Activated T-helper 2 cell treated with anti-CD3 and anti-CD28 coated beads, Interferon-gamma antibody, Interleukin-2, Interleukin-4, amounts not matched to agents 10 μg/mL and 5 μg/mL and 100 μg/mL, durations not matched to agents 14 hours and 24 hours and 36 hours (primary cell): ENCODE measurements at regions not wholly inside any gene's neighbourhood (a gene's known extent, or its start where the extent isn't known, plus 50 kb on each side); places are given as distances from the start of the nearest gene placed in this dataset.

Source experiments
- DNase-seq: peaks from one replicate; pipeline ENCODE4 v3.0.0; 2021; ENCODE audit warnings: low spot score
- H3K27ac Mint-ChIP-seq: one replicate; pipeline ENCODE4 v1.8.0; 2021; ENCODE audit warnings: mixed read lengths
- H3K27me3 Mint-ChIP-seq: one replicate; pipeline ENCODE4 v1.8.0; 2021; ENCODE audit warnings: low read depth, mixed read lengths
- H3K36me3 Mint-ChIP-seq: one replicate; pipeline ENCODE4 v1.8.0; 2021; ENCODE audit warnings: low read depth, mixed read lengths
- H3K4me1 Mint-ChIP-seq: one replicate; pipeline ENCODE4 v1.8.0; 2021; ENCODE audit warnings: low read depth, mixed read lengths
- H3K4me3 Mint-ChIP-seq: one replicate; pipeline ENCODE4 v1.8.0; 2021; ENCODE audit warnings: low read depth, mild to moderate bottlenecking, moderate library complexity, mixed read lengths
- H3K9me3 Mint-ChIP-seq: one replicate; pipeline ENCODE4 v1.8.0; 2021; ENCODE audit warnings: mixed read lengths
- intact Hi-C: fragments of 100-400 bp; cut with micrococcal nuclease; formaldehyde crosslinking; loops from one replicate; pipeline ENCODE4 v1.15.1; 2023

DNA sequence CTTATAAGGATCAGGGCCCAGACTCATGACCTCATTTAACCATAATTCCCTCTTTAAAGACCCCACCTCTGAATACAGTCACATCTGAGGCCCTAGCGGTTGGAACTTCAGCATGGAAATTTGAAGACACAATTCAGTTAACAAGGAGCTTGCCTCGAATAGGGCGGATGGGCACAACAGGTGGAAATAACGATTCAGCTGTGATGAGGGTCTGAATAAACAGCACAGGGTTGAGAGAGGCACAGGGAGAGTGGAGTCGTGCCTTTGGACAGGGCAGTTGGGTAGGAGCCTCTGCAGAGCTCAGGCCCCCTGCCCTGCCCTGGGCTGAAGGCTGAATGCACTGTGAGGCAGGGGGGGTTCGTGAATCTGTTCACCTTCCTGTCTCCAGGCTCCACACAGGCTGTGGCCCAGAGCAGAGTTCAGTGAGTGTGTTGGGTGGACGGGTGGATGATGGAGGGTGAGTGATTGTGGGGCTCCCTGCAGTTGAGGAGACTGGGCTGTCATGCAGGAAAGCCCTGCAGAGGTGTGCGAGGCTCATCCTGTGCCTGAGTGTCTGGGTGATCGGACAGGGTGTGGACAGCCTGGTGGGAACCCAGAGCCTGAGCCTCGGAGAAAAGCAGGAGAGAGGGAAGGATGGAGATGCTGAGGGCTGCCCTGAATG, 243.1 kb downstream of the FOXD2 start:
- H3K4me1 Mint-ChIP-seq, result no peaks in the 10 kb centered on the region
- no peak overlapping the region for H3K4me3 Mint-ChIP-seq
- DNase-seq, result no peak
- H3K36me3 Mint-ChIP-seq, result no peaks in the 10 kb centered on the region
- intact Hi-C loops, result no loop called here
- H3K27me3 Mint-ChIP-seq, result peaks cover 2% of the 10 kb centered on the region
- H3K27ac Mint-ChIP-seq, result no peak overlapping the region
- no peaks in the 10 kb centered on the region for H3K9me3 Mint-ChIP-seq

DNA sequence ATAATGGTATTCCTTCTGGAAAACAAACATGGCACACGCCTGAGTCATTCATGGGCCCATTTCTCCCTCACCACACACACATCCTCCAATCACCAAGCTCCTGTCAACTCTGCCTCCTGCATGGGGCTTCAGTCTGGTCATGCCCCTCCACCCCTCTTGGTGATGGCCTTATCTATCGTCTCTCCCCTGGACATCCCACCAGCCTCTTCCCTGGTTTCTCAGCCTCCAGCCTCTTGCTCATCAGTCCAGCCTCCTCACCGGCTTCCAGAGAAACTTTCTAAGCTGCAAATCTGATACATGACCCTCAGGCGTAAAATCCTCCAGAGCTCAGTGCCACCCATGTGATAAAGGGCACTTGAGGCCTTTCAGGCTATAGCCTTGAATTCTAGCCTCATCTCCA, 243.9 kb downstream of the FOXD2 start:
- H3K36me3 Mint-ChIP-seq, result no peaks in the 10 kb centered on the region
- no peaks in the 10 kb centered on the region for H3K4me1 Mint-ChIP-seq
- intact Hi-C loops, result no loop called here
- H3K27me3 Mint-ChIP-seq, result peaks cover 2% of the 10 kb centered on the region
- H3K9me3 Mint-ChIP-seq, result no peaks in the 10 kb centered on the region
- H3K4me3 Mint-ChIP-seq, result no peak overlapping the region
- no peak for DNase-seq
- H3K27ac Mint-ChIP-seq, result no peak overlapping the region

DNA sequence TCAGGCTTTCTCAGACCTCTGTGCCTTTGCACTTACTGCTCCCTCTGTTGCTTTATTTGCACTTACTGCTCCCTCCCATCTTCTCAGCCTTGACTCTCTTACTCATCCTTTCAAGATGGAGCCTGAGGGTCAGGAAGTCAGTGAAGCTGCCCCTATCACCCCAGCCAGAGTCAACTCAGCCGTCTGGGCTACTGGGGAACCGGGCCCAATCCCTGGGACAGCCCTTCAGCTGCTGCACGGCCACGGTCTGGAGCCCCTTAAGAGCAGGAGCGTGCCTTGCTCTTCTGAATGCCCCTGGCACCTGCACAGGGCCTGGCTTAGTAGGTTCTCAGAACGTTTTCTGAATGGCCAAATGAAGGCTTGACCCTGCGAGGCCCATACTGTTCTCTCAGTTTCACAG, 244.4 kb downstream of the FOXD2 start:
- DNase-seq, result no peak
- H3K27ac Mint-ChIP-seq, result no peak overlapping the region
- no peaks in the 10 kb centered on the region for H3K9me3 Mint-ChIP-seq
- intact Hi-C loops, result no loop called here
- H3K4me1 Mint-ChIP-seq, result no peaks in the 10 kb centered on the region
- H3K4me3 Mint-ChIP-seq, result no peak overlapping the region
- peaks cover 2% of the 10 kb centered on the region for H3K27me3 Mint-ChIP-seq
- no peaks in the 10 kb centered on the region for H3K36me3 Mint-ChIP-seq

DNA sequence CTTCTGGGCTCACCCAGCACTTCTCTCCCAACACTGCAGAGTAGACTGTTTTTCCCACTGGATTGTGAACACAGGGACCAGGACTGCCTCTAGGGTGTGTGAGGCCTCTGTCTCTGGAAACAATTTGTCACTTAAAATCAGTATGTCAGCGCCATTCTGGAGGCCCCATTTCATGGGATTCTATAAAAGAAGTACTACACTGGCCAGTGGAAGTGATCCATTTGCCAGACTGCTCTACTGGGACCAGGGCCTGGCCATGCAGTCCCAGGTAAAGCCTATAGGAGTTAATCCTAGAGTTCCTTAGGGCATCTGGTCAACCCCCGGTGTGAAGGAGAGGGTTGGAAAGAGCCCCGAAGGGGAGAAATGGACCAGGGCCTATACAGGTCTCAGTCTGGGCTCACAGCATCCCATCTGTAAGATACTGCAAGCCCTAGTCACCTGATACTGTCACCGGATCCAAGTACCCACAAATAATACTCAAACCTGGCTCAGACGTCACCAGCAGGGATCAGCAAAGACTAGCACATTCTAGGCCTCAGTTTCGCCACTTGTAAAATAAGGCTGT, 245.0 kb downstream of the FOXD2 start:
- no peak overlapping the region for H3K4me3 Mint-ChIP-seq
- no peak overlapping the region for H3K27ac Mint-ChIP-seq
- no peaks in the 10 kb centered on the region for H3K4me1 Mint-ChIP-seq
- H3K9me3 Mint-ChIP-seq, result no peaks in the 10 kb centered on the region
- DNase-seq, result no peak
- intact Hi-C loops, result no loop called here
- no peaks in the 10 kb centered on the region for H3K36me3 Mint-ChIP-seq
- peaks cover 2% of the 10 kb centered on the region for H3K27me3 Mint-ChIP-seq

DNA sequence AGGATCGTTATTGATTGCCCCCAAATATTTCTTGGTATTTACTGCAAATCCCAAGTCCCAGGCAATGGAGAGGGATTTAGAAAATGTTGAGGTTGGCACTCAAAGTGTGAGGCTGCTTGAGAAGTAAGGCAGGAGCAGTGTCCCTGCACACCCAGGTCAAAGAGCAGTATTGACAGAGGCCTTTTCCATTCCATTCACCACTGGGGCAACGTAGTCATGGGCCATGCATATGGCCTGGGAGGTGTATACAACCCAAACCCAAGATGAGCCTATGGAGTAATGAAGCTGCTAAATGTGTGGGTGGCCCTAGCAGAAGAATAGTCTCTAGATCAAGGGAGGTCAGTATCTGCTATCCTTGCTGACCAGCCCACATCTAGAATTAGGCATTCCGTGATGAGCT, 245.6 kb downstream of the FOXD2 start:
- peaks cover 2% of the 10 kb centered on the region for H3K27me3 Mint-ChIP-seq
- intact Hi-C loops, result no loop called here
- no peak for DNase-seq
- no peak overlapping the region for H3K27ac Mint-ChIP-seq
- no peaks in the 10 kb centered on the region for H3K9me3 Mint-ChIP-seq
- H3K4me1 Mint-ChIP-seq, result no peaks in the 10 kb centered on the region
- H3K4me3 Mint-ChIP-seq, result no peak overlapping the region
- no peaks in the 10 kb centered on the region for H3K36me3 Mint-ChIP-seq

DNA sequence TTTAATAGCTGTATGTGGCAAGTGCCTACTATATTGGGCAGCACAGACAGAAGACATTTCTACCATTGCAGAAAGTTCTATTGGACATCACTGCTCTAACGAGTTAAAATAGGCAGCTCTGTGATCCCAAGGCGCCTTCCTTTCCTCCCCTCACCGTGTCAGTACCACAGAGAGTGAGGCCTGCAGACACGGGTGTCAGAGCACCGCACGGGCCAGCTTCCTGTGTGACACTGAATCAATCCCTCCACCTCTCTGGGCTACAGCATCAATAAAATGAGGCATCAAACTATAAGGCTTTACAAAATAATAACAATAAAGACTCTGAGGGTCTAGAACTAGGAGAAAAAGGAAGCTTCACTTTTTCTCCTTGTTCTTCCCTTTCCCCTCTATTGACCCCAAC, 246.7 kb downstream of the FOXD2 start:
- intact Hi-C loops, result no loop called here
- no peak for DNase-seq
- H3K27me3 Mint-ChIP-seq, result peaks cover 2% of the 10 kb centered on the region

DNA sequence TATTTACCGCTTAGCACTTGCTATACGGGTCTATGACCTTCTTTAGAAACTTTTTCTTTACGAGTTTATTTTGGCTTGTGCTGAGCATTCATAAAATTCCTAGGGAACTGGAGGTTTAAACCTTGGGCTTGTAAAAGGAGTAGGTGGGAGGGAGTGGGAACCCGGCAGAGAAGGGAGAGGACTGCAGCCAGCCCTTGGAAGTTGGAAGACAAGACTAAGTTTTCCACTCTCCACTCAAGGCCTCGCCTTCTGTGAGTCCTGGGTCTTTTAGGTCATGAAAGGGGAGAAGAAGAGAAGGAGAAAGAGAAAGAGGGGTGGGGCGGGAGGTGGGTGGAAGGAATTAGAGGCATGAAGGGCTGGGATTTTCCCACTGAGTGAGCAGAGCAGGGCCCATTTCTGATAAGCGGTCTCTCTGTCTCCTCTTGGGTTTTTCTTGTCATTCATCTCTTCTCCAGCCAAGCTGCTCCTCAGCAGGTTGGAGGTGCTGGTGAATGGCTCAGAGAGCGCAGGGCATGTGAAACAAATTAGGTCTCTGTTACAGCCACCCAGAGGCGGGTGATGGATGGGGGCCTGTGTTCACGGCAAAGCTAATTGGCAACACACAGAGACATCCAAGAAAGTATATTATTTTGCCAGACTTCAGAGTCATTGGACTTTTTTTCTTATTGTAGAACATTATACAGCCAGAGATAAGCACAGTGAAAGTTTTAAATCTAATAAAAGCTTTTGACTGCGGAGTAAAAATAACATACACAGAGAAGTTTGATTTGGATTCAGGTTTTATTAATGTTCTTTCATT, 247.3 kb downstream of the FOXD2 start:
- no peak for DNase-seq
- H3K4me3 Mint-ChIP-seq, result no peak overlapping the region
- peaks cover 2% of the 10 kb centered on the region for H3K27me3 Mint-ChIP-seq
- H3K4me1 Mint-ChIP-seq, result no peaks in the 10 kb centered on the region
- intact Hi-C loops, result no loop called here
- H3K27ac Mint-ChIP-seq, result no peak overlapping the region
- no peaks in the 10 kb centered on the region for H3K9me3 Mint-ChIP-seq
- no peaks in the 10 kb centered on the region for H3K36me3 Mint-ChIP-seq

More for the DNA sequence above, 246.7 kb downstream of the FOXD2 start:
- no peaks in the 10 kb centered on the region for H3K9me3 Mint-ChIP-seq
- H3K36me3 Mint-ChIP-seq, result no peaks in the 10 kb centered on the region
- H3K4me3 Mint-ChIP-seq, result no peak overlapping the region
- no peaks in the 10 kb centered on the region for H3K4me1 Mint-ChIP-seq
- no peak overlapping the region for H3K27ac Mint-ChIP-seq

DNA sequence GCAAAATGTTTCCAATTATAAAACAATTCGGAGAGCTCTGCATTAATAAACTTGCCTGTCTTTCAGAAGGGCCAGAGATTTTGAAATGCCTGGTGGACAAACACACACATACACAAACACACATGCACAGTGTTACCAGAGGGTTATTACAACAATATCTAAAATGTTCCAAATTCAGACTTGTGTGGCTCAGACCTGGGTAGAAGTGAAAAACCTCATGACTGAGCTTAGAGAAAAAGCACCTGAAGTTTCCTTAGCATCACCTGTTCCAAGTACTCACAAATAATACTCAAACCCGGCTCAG, 247.9 kb downstream of the FOXD2 start:
- no peak for DNase-seq
- no peak overlapping the region for H3K4me3 Mint-ChIP-seq
- peaks cover 2% of the 10 kb centered on the region for H3K27me3 Mint-ChIP-seq

DNA sequence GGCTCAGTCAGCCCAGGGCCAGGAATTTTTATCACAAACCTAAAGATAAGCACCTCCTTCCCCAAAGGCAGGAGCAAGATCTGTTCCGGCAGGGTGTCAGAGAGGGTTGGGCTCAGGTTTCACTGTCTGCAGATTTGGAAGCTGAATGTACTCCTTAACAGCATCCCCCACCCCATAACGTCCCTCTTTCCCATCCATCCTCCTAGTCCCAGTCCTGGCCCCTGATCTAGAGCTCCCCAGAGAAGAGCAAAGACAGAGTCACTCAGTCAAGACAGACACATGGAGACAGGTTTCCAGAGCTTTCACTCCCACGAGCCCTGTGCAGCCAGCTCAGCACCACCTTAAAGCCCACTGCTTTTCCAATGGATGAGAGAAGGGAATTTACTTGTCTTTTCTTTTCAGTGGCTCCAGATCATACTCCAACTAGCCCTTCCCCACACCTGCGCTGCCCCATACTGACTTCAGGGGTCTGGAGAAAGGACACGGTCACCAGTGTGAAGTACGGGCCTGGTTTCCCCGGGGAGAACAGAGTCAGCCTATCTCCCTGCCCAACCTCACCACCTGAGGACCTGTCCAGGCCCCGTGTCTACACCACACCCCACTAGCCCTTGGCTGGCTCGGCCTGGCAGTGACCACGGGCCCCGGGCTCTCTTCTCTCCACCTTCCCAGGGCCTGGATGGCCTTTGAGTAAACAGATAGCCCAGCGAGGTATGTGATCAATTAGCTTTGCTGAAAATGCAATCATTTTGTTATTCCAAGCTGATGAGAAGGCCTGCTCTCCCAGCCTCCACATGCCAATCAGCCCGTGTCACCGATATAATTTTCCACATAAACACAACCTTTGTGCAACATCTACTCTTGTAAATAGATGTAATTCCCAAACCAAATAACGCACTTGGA, 249.1 kb downstream of the FOXD2 start:
- Mint-ChIP-seq H3K4me3 (no peak overlapping the region), H3K36me3 (no peaks in the 10 kb centered on the region), H3K9me3 (no peaks in the 10 kb centered on the region), H3K27ac (no peak overlapping the region), H3K27me3 (peaks cover 2% of the 10 kb centered on the region), H3K4me1 (no peaks in the 10 kb centered on the region)
- intact Hi-C loops, result no loop called here
- no peak for DNase-seq

More for the DNA sequence above, 247.9 kb downstream of the FOXD2 start:
- Mint-ChIP-seq H3K9me3 (no peaks in the 10 kb centered on the region), H3K36me3 (no peaks in the 10 kb centered on the region), H3K27ac (no peak overlapping the region), H3K4me1 (no peaks in the 10 kb centered on the region)
- intact Hi-C loops, result no loop called here

DNA sequence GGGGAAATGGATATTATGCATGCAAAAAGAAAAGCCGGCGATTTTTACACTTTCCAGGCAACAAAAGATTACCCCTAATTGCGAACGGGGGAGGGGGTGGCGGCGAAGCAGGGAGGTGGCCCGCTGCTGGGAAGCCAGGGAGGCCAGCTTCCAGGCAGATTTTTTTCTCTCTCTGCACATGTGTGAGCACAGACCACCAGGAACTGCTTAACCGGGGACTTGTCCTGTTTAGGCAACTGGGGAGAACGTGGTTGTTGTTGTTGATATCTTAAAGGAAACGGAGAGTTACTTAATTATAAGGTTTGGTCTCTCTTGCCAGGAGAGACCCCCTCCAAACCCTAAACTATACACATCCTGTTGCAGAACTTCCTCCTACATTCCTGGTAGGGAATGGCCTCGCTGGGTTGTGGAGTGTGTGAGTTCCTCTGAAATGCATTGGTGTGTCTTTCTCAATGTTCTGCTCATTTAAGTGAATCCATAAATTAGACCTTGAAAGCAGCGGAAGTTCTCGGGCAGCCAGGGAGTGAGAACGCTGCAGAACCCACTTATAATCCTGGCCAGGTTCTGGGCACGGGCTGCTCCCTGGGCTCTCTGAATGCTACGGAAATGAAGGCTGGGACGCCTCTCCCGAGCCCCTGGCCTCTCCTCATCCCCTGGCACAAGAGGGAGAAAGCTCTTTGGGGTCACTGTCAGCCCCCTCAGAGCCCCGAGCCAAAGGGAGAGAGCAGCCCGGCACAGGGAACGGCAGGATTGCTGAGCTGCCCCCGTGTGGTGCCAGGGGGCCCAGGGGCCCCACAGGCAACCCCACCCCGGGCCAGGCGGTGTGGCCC, 250.0 kb downstream of the FOXD2 start:
- no peak overlapping the region for H3K27ac Mint-ChIP-seq
- H3K4me3 Mint-ChIP-seq, result no peak overlapping the region
- no peaks in the 10 kb centered on the region for H3K36me3 Mint-ChIP-seq
- peaks cover 2% of the 10 kb centered on the region for H3K27me3 Mint-ChIP-seq
- intact Hi-C loops, result no loop called here
- no peak for DNase-seq
- no peaks in the 10 kb centered on the region for H3K9me3 Mint-ChIP-seq
- no peaks in the 10 kb centered on the region for H3K4me1 Mint-ChIP-seq

DNA sequence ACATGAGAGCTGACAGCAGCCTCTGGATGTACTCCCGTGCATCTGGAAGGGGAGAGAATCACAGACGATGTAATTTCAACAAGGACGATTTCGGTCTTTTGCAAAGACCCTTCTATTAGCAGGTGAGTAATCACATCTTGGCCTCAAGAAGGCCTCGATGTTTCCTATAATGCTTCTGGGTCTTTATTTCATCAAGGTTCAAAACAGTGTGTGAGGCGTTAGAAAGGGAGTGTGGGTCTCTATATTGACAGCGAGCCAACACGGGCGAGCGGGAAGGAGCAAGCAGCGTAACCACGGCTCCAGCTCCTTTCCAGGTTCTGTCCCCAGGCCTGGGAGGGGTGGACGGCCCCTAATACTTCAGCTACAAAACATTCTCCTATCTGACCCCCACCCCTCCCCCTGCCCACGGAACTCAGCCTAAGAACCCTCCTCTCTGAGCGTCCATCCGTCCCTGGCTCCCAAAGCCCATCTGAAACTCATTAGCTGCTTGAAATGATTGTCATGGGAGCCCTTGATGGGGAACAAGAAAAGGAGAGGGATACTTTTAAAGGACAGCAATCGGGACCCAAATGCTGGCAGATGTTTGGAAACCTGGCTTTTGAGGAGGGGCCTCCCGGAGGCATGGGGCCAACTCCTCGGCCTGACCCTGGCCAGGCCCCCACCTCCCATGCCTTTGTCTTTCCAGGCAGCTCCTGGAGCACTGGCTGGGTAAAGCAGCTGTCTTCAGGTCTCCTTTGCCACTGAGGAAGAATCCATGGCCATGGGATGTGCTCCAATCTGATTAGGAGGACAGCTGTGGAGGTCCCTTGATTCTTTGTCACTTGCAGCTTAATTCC, 250.8 kb downstream of the FOXD2 start:
- Mint-ChIP-seq H3K4me3 (no peak overlapping the region), H3K9me3 (no peaks in the 10 kb centered on the region), H3K36me3 (no peaks in the 10 kb centered on the region), H3K4me1 (no peaks in the 10 kb centered on the region), H3K27me3 (peaks cover 1% of the 10 kb centered on the region), H3K27ac (no peak overlapping the region)
- no peak for DNase-seq
- intact Hi-C loops, result no loop called here
